GM23338 (cell line): ENCODE measurements at regions not wholly inside any gene's neighbourhood (a gene's known extent, or its start where the extent isn't known, plus 50 kb on each side); places are given as distances from the start of the nearest gene placed in this dataset.

Experiments used
- ATAC-seq: fragments of 200-7000 bp; cut with Tn5 transposase; 3 replicates; pipeline ENCODE4 v1.9.1; 2020
- DNase-seq: peaks from one replicate; pipeline ENCODE4 v3.0.0-alpha.2; 2015; ENCODE audit warnings: low spot score
- H2AFZ ChIP-seq: fragments of 200-600 bp; sonication (generic); 2 replicates; pipeline ENCODE4 v1.8.0; 2016; ENCODE audit warnings: antibody characterized with exemption, mild to moderate bottlenecking, moderate library complexity
- H3F3A ChIP-seq: fragments of 200-600 bp; sonication (generic); replicated peaks from 2 replicates; pipeline ENCODE4 v1.8.0; 2017; ENCODE audit warnings: antibody characterized with exemption, mixed run types, low read depth
- H3K27ac ChIP-seq: fragments of 200-600 bp; sonication (generic); 2 replicates; pipeline ENCODE4 v1.6.1; 2016; ENCODE audit warnings: low read depth
- H3K27me3 ChIP-seq: fragments of 200-600 bp; sonication (generic); 2 replicates; pipeline ENCODE4 v1.8.0; 2016; ENCODE audit warnings: mild to moderate bottlenecking, mixed run types, moderate library complexity; ENCODE audit not compliant: insufficient read depth
- H3K36me3 ChIP-seq: fragments of 200-600 bp; sonication (generic); 2 replicates; pipeline ENCODE4 v1.8.0; 2016; ENCODE audit warnings: mild to moderate bottlenecking; ENCODE audit not compliant: insufficient read depth
- H3K4me1 ChIP-seq: fragments of 200-600 bp; sonication (generic); 2 replicates; pipeline ENCODE4 v1.8.0; 2016; ENCODE audit warnings: mild to moderate bottlenecking, moderate library complexity; ENCODE audit not compliant: insufficient read depth
- H3K4me2 ChIP-seq: fragments of 200-600 bp; sonication (generic); 2 replicates; pipeline ENCODE4 v1.7.1; 2017; ENCODE audit warnings: mixed run types
- H3K4me3 ChIP-seq: fragments of 200-600 bp; sonication (generic); 2 replicates; pipeline ENCODE4 v1.6.1; 2016; ENCODE audit warnings: mixed run types
- H3K79me2 ChIP-seq: fragments of 200-600 bp; sonication (generic); replicated peaks from 2 replicates; pipeline ENCODE4 v1.8.0; 2017; ENCODE audit warnings: mild to moderate bottlenecking; ENCODE audit not compliant: insufficient read depth
- H3K9me2 ChIP-seq: fragments of 200-600 bp; sonication (generic); 2 replicates; pipeline ENCODE4 v1.8.0; 2017; ENCODE audit not compliant: insufficient read depth
- H4K20me1 ChIP-seq: fragments of 200-600 bp; sonication (generic); replicated peaks from 2 replicates; pipeline ENCODE4 v1.8.0; 2017; ENCODE audit warnings: mild to moderate bottlenecking; ENCODE audit not compliant: insufficient read depth
- H3K27ac Mint-ChIP-seq: 2 replicates; pipeline ENCODE4 v1.8.0; 2020; ENCODE audit warnings: inconsistent platforms, mild to moderate bottlenecking, moderate library complexity, mixed read lengths
- H3K27me3 Mint-ChIP-seq: 3 replicates; pipeline ENCODE4 v1.8.0; 2022; ENCODE audit warnings: low read depth, mild to moderate bottlenecking, moderate library complexity, mixed read lengths, inconsistent platforms; ENCODE audit not compliant: insufficient read depth, poor library complexity
- H3K36me3 Mint-ChIP-seq: 3 replicates; pipeline ENCODE4 v1.8.0; 2021; ENCODE audit warnings: low read depth, mild to moderate bottlenecking, inconsistent platforms, moderate library complexity, mixed read lengths
- H3K4me1 Mint-ChIP-seq: 3 replicates; pipeline ENCODE4 v1.8.0; 2020; ENCODE audit warnings: mild to moderate bottlenecking, inconsistent platforms, mixed read lengths
- H3K4me3 Mint-ChIP-seq: 3 replicates; pipeline ENCODE4 v1.8.0; 2021; ENCODE audit warnings: moderate library complexity, mild to moderate bottlenecking, inconsistent platforms, mixed read lengths
- H3K9me3 Mint-ChIP-seq: 3 replicates; pipeline ENCODE4 v1.8.0; 2020; ENCODE audit warnings: moderate library complexity, mild to moderate bottlenecking, inconsistent platforms, mixed read lengths
- CREB1 ChIP-seq: fragments of 250-450 bp; sonication (Bioruptor Pico); IDR thresholded peaks from 2 replicates; pipeline ENCODE4 v1.5.0; 2020; ENCODE audit warnings: low read depth, mild to moderate bottlenecking, moderate library complexity
- EZH2 ChIP-seq: fragments of 200-600 bp; sonication (generic); IDR thresholded peaks from one replicate; pipeline ENCODE4 v1.8.0; 2017; ENCODE audit warnings: antibody characterized with exemption, mild to moderate bottlenecking, low read depth; ENCODE audit not compliant: unreplicated experiment
- JUNB ChIP-seq: IDR thresholded peaks from one replicate; pipeline ENCODE4 v1.6.1; 2016; ENCODE audit warnings: antibody characterized with exemption; ENCODE audit not compliant: unreplicated experiment
- POLR2AphosphoS5 ChIP-seq: IDR thresholded peaks from 2 replicates; pipeline ENCODE4 v1.6.1; 2016; ENCODE audit warnings: antibody characterized with exemption, low read depth
- STAT1 ChIP-seq: IDR thresholded peaks from one replicate; pipeline ENCODE4 v1.6.1; 2016; ENCODE audit warnings: antibody characterized with exemption; ENCODE audit not compliant: unreplicated experiment
- TF ChIP-seq, protein P1 (sequence below): IDR thresholded peaks from one replicate; pipeline ENCODE4 v1.6.1; 2018; ENCODE audit warnings: antibody characterized with exemption; ENCODE audit not compliant: unreplicated experiment
- TF ChIP-seq, protein P2 (sequence below): fragments of 250-450 bp; sonication (Bioruptor Pico); IDR thresholded peaks from 2 replicates; pipeline ENCODE4 v1.5.0; 2020; ENCODE audit warnings: mild to moderate bottlenecking, moderate library complexity

DNA sequence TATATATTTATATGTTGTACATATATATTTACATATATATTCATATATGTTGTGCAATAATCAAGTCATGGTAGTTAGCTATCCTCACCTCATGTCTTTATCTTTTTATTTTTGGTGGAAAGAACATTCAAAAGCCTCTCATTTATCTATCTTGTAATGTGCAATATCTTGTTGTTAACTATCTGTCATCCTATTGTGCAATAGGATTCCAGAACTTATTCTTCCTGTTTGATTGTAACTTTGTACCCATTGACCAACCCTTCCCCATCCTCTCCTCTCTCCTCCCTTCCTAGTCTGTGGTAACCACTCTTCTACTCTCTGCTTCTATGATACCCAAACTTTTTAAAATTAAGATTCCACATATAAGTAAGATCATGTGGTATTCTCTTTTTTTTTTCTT, 115.6 kb upstream of the PDGFD start (continued):
- TF ChIP-seq, protein P1, sequence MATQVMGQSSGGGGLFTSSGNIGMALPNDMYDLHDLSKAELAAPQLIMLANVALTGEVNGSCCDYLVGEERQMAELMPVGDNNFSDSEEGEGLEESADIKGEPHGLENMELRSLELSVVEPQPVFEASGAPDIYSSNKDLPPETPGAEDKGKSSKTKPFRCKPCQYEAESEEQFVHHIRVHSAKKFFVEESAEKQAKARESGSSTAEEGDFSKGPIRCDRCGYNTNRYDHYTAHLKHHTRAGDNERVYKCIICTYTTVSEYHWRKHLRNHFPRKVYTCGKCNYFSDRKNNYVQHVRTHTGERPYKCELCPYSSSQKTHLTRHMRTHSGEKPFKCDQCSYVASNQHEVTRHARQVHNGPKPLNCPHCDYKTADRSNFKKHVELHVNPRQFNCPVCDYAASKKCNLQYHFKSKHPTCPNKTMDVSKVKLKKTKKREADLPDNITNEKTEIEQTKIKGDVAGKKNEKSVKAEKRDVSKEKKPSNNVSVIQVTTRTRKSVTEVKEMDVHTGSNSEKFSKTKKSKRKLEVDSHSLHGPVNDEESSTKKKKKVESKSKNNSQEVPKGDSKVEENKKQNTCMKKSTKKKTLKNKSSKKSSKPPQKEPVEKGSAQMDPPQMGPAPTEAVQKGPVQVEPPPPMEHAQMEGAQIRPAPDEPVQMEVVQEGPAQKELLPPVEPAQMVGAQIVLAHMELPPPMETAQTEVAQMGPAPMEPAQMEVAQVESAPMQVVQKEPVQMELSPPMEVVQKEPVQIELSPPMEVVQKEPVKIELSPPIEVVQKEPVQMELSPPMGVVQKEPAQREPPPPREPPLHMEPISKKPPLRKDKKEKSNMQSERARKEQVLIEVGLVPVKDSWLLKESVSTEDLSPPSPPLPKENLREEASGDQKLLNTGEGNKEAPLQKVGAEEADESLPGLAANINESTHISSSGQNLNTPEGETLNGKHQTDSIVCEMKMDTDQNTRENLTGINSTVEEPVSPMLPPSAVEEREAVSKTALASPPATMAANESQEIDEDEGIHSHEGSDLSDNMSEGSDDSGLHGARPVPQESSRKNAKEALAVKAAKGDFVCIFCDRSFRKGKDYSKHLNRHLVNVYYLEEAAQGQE = no peak

DNA sequence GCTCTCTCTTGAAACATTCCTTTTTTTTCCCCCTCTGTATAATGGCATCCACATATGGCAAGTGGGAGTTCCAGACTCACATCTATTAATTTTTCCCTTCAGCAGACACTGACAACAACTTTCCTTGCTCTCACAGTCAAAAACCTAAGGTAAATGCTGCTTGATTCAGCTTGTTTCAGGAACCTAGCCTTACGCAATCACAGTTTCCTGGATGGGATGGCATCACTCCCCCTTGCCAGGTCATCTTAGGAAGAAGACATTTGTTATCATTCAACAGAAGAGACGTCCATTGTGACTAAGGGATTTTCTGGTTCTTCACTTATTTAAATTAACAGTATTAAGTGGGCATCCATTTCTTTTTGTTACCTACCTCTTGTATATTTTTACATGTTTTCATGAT, 112.0 kb upstream of the PDGFD start:
- H3K9me3 Mint-ChIP-seq = no peaks in the 10 kb centered on the region
- Histone ChIP-seq H3K4me1 (no peaks in the 10 kb centered on the region), H3K9me2 (no peaks in the 10 kb centered on the region), H3K27me3 (no peaks in the 10 kb centered on the region), H3F3A (no peaks in the 10 kb centered on the region), H3K4me2 (no peak overlapping the region), H3K4me3 (no peak overlapping the region), H3K27ac (no peak overlapping the region), H3K79me2 (no peaks in the 10 kb centered on the region), H4K20me1 (no peaks in the 10 kb centered on the region), H2AFZ (peak overlapping the region; percentile 54), H3K36me3 (no peaks in the 10 kb centered on the region)
- H3K4me3 Mint-ChIP-seq = no peak overlapping the region
- DNase-seq (peak; percentile 31), ATAC-seq (no peak)
- TF ChIP-seq, protein P1 = no peak
- no peaks in the 10 kb centered on the region for H3K27me3 Mint-ChIP-seq
- peak overlapping the region; percentile 68 for H3K27ac Mint-ChIP-seq
- H3K36me3 Mint-ChIP-seq = peaks cover 3% of the 10 kb centered on the region; the same call in 1 of the 3 replicates
- peaks cover 6% of the 10 kb centered on the region; the same call in 2 of the 3 replicates for H3K4me1 Mint-ChIP-seq

DNA sequence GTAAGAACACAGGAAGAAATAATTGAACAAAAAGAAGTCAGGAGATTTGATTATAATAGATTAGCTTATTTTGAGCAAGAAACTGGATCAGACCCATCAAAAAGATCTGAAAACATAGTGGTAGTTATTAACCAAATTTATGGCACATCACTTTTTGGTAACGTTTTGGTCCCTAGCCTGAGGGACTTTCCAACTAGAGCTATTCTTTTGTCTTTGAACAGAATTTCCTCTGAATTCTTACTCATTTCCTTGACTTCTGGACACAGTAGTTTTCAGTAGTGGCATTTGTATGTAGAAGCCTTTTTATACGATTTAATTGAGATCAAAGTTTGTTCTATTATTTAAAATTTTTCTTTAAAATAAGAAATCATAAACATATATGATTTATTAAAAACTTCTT, 96.5 kb upstream of the PDGFD start:
- no peaks in the 10 kb centered on the region for H3K27me3 Mint-ChIP-seq
- H3K27ac Mint-ChIP-seq = no peak overlapping the region
- Histone ChIP-seq H3K4me1 (no peaks in the 10 kb centered on the region), H3K9me2 (no peaks in the 10 kb centered on the region), H3K79me2 (no peaks in the 10 kb centered on the region), H3K4me2 (no peak overlapping the region), H4K20me1 (no peaks in the 10 kb centered on the region), H3K4me3 (no peak overlapping the region), H3K27ac (no peak overlapping the region), H2AFZ (no peak overlapping the region), H3K36me3 (no peaks in the 10 kb centered on the region), H3K27me3 (no peaks in the 10 kb centered on the region), H3F3A (no peaks in the 10 kb centered on the region)
- DNase-seq = no peak
- H3K9me3 Mint-ChIP-seq = no peaks in the 10 kb centered on the region
- ATAC-seq = no peak
- no peaks in the 10 kb centered on the region for H3K36me3 Mint-ChIP-seq
- H3K4me3 Mint-ChIP-seq = no peak overlapping the region
- H3K4me1 Mint-ChIP-seq = peaks cover 3% of the 10 kb centered on the region; the same call in 1 of the 3 replicates
- TF ChIP-seq JUNB (no peak), CREB1 (CRISPR knock-in tag) (no peak), POLR2AphosphoS5 (no peak), EZH2 (no peak), STAT1 (no peak)
- TF ChIP-seq, protein P2, sequence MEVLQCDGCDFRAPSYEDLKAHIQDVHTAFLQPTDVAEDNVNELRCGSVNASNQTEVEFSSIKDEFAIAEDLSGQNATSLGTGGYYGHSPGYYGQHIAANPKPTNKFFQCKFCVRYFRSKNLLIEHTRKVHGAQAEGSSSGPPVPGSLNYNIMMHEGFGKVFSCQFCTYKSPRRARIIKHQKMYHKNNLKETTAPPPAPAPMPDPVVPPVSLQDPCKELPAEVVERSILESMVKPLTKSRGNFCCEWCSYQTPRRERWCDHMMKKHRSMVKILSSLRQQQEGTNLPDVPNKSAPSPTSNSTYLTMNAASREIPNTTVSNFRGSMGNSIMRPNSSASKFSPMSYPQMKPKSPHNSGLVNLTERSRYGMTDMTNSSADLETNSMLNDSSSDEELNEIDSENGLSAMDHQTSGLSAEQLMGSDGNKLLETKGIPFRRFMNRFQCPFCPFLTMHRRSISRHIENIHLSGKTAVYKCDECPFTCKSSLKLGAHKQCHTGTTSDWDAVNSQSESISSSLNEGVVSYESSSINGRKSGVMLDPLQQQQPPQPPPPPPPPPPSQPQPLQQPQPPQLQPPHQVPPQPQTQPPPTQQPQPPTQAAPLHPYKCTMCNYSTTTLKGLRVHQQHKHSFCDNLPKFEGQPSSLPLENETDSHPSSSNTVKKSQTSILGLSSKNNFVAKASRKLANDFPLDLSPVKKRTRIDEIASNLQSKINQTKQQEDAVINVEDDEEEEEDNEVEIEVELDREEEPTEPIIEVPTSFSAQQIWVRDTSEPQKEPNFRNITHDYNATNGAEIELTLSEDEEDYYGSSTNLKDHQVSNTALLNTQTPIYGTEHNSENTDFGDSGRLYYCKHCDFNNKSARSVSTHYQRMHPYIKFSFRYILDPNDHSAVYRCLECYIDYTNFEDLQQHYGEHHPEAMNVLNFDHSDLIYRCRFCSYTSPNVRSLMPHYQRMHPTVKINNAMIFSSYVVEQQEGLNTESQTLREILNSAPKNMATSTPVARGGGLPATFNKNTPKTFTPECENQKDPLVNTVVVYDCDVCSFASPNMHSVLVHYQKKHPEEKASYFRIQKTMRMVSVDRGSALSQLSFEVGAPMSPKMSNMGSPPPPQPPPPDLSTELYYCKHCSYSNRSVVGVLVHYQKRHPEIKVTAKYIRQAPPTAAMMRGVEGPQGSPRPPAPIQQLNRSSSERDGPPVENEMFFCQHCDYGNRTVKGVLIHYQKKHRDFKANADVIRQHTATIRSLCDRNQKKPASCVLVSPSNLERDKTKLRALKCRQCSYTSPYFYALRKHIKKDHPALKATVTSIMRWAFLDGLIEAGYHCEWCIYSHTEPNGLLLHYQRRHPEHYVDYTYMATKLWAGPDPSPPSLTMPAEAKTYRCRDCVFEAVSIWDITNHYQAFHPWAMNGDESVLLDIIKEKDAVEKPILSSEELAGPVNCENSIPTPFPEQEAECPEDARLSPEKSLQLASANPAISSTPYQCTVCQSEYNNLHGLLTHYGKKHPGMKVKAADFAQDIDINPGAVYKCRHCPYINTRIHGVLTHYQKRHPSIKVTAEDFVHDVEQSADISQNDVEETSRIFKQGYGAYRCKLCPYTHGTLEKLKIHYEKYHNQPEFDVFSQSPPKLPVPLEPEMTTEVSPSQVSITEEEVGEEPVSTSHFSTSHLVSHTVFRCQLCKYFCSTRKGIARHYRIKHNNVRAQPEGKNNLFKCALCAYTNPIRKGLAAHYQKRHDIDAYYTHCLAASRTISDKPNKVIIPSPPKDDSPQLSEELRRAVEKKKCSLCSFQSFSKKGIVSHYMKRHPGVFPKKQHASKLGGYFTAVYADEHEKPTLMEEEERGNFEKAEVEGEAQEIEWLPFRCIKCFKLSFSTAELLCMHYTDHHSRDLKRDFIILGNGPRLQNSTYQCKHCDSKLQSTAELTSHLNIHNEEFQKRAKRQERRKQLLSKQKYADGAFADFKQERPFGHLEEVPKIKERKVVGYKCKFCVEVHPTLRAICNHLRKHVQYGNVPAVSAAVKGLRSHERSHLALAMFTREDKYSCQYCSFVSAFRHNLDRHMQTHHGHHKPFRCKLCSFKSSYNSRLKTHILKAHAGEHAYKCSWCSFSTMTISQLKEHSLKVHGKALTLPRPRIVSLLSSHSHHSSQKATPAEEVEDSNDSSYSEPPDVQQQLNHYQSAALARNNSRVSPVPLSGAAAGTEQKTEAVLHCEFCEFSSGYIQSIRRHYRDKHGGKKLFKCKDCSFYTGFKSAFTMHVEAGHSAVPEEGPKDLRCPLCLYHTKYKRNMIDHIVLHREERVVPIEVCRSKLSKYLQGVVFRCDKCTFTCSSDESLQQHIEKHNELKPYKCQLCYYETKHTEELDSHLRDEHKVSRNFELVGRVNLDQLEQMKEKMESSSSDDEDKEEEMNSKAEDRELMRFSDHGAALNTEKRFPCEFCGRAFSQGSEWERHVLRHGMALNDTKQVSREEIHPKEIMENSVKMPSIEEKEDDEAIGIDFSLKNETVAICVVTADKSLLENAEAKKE (CRISPR knock-in tag) = no peak
